GM12872 (cell line): ENCODE measurements at regions not wholly inside any gene's neighbourhood (a gene's known extent, or its start where the extent isn't known, plus 50 kb on each side); places are given as distances from the start of the nearest gene placed in this dataset.

Source experiments
- CTCF ChIP-seq: IDR thresholded peaks from 3 replicates; pipeline ENCODE4 v1.5.1; 2011; ENCODE audit warnings: low read depth, mild to moderate bottlenecking, low read length, moderate library complexity; ENCODE audit not compliant: insufficient read depth

- no peak for TF ChIP-seq CTCF
Measured at GRCh38 chr15:58378241-58379085, 53.3 kb upstream of the LIPC start.

GRCh38 chr15:58380280-58380945 is 51.4 kb upstream of the LIPC start:
- TF ChIP-seq CTCF: no peak

- TF ChIP-seq CTCF: no peak
Measured at GRCh38 chr15:58381697-58382096, 50.1 kb upstream of the LIPC start.
